Mesenchymal stem cell (in vitro differentiated cells and primary cell): ENCODE measurements at regions not wholly inside any gene's neighbourhood (a gene's known extent, or its start where the extent isn't known, plus 50 kb on each side); places are given as distances from the start of the nearest gene placed in this dataset.

Source experiments
- DNase-seq: peaks from one replicate; pipeline ENCODE4 v3.0.0-alpha.2; 2013
- H2AFZ ChIP-seq: one replicate; pipeline ENCODE4 v1.6.1; 2013; ENCODE audit warnings: low read depth, mild to moderate bottlenecking, control low read depth, inconsistent platforms, low read length, moderate library complexity
- H2AK5ac ChIP-seq: 2 replicates; pipeline ENCODE4 v1.6.1; 2013; ENCODE audit warnings: low read length, moderate library complexity, mild to moderate bottlenecking, inconsistent platforms; ENCODE audit not compliant: severe bottlenecking
- H2BK120ac ChIP-seq: one replicate; pipeline ENCODE4 v1.6.1; 2013; ENCODE audit warnings: low read depth, mild to moderate bottlenecking, inconsistent platforms, low read length, moderate library complexity
- H2BK12ac ChIP-seq, 2 experiments: one replicate each; pipeline ENCODE4 v1.6.1; 2013; ENCODE audit warnings: inconsistent platforms in 2 of 2, low read length in 2 of 2, mild to moderate bottlenecking in 2 of 2, moderate library complexity in 2 of 2, control low read depth in 1 of 2
- H2BK15ac ChIP-seq: one replicate; pipeline ENCODE4 v1.6.1; 2013; ENCODE audit warnings: mild to moderate bottlenecking, low read depth, inconsistent platforms; ENCODE audit not compliant: poor library complexity, severe bottlenecking
- H2BK5ac ChIP-seq: 2 replicates; pipeline ENCODE4 v1.6.1; 2013; ENCODE audit warnings: low read depth, mild to moderate bottlenecking, low read length, control low read depth, inconsistent platforms; ENCODE audit not compliant: poor library complexity, severe bottlenecking
- H3K14ac ChIP-seq, 2 experiments: one replicate each; pipeline ENCODE4 v1.6.1; 2013; ENCODE audit warnings: inconsistent platforms in 2 of 2, low read length in 2 of 2, control low read depth in 1 of 2, mild to moderate bottlenecking in 1 of 2, moderate library complexity in 1 of 2
- H3K18ac ChIP-seq, 2 experiments: one replicate each; pipeline ENCODE4 v1.6.1; 2013; ENCODE audit warnings: inconsistent platforms in 2 of 2, low read length in 2 of 2, control low read depth in 1 of 2, low read depth in 1 of 2, mild to moderate bottlenecking in 1 of 2
- H3K23ac ChIP-seq, 2 experiments: one replicate each; pipeline ENCODE4 v1.6.1; 2013; ENCODE audit warnings: inconsistent platforms in 2 of 2, low read length in 2 of 2, mild to moderate bottlenecking in 2 of 2, moderate library complexity in 2 of 2, control low read depth in 1 of 2
- H3K27ac ChIP-seq: 2 replicates; pipeline ENCODE4 v1.5.1; 2013; ENCODE audit warnings: mild to moderate bottlenecking, moderate library complexity, low read length, control low read depth, inconsistent platforms; ENCODE audit not compliant: poor library complexity, severe bottlenecking
- H3K27me3 ChIP-seq, 2 experiments: 2 replicates each; pipeline versions ENCODE4 v1.6.1 to v1.7.0; 2013; ENCODE audit warnings: low read length in 2 of 2, mild to moderate bottlenecking in 2 of 2, moderate library complexity in 2 of 2, control low read depth in 1 of 2, inconsistent platforms in 1 of 2; ENCODE audit not compliant: control insufficient read depth in 1 of 2, insufficient read depth in 1 of 2
- H3K36me3 ChIP-seq, 2 experiments: 2 replicates each; pipeline versions ENCODE4 v1.6.1 to v1.7.0; 2013; ENCODE audit warnings: low read length in 2 of 2, control low read depth in 1 of 2, inconsistent platforms in 1 of 2, low read depth in 1 of 2, mild to moderate bottlenecking in 1 of 2; ENCODE audit not compliant: insufficient read depth in 2 of 2, control insufficient read depth in 1 of 2
- H3K4ac ChIP-seq, 2 experiments: one replicate each; pipeline ENCODE4 v1.6.1; 2013; ENCODE audit warnings: inconsistent platforms in 2 of 2, low read length in 2 of 2, mild to moderate bottlenecking in 2 of 2, moderate library complexity in 2 of 2, control low read depth in 1 of 2, low read depth in 1 of 2
- H3K4me1 ChIP-seq: 2 replicates; pipeline ENCODE4 v1.6.1; 2013; ENCODE audit warnings: low read depth, low read length, control low read depth; ENCODE audit not compliant: control insufficient read depth, insufficient read depth
- H3K4me2 ChIP-seq: 2 replicates; pipeline ENCODE4 v1.6.1; 2013; ENCODE audit warnings: low read length, mild to moderate bottlenecking, inconsistent platforms; ENCODE audit not compliant: poor library complexity, severe bottlenecking
- H3K4me3 ChIP-seq, 2 experiments: 2 replicates each; pipeline versions ENCODE4 v1.5.1 to v1.7.0; 2013; ENCODE audit warnings: low read length in 2 of 2, mild to moderate bottlenecking in 2 of 2, control low read depth in 1 of 2, low read depth in 1 of 2; ENCODE audit not compliant: insufficient read depth in 1 of 2
- H3K79me1 ChIP-seq: replicated peaks from 2 replicates; pipeline ENCODE4 v1.6.1; 2013; ENCODE audit warnings: mild to moderate bottlenecking, control low read depth, low read length, inconsistent platforms; ENCODE audit not compliant: poor library complexity, severe bottlenecking
- H3K9ac ChIP-seq: 2 replicates; pipeline ENCODE4 v1.7.0; 2013; ENCODE audit warnings: mild to moderate bottlenecking, low read length, moderate library complexity
- H3K9me3 ChIP-seq: 2 replicates; pipeline ENCODE4 v1.7.0; 2013; ENCODE audit warnings: mild to moderate bottlenecking, low read length; ENCODE audit not compliant: control insufficient read depth
- H4K8ac ChIP-seq: one replicate; pipeline ENCODE4 v1.6.1; 2013; ENCODE audit warnings: inconsistent platforms, mild to moderate bottlenecking, low read length, moderate library complexity
- H4K91ac ChIP-seq: one replicate; pipeline ENCODE4 v1.6.1; 2013; ENCODE audit warnings: mild to moderate bottlenecking, low read length, inconsistent platforms
- WGBS: methylation state at CpG from one replicate; pipeline ENCODE4 v1.1.7; 2013; ENCODE audit warnings: mixed read lengths; 5-methylcytosine and 5-hydroxymethylcytosine counted together

- Histone ChIP-seq H3K18ac (no peak overlapping the region), H3K36me3 (no peaks in the 10 kb centered on the region), H3K23ac (no peak overlapping the region), H3K4ac (no peak overlapping the region), H3K27me3 (no peaks in the 10 kb centered on the region), H2AFZ (no peak overlapping the region), H3K4me3 (no peak overlapping the region), H2BK5ac (no peak overlapping the region), H3K79me1 (no peaks in the 10 kb centered on the region), H2AK5ac (no peak overlapping the region), H2BK15ac (no peak overlapping the region), H4K91ac (no peak overlapping the region), H2BK120ac (no peak overlapping the region), H3K4me1 (no peaks in the 10 kb centered on the region), H3K27ac (no peak overlapping the region), H4K8ac (no peak overlapping the region), H3K9me3 (no peaks in the 10 kb centered on the region), H3K4me2 (no peak overlapping the region), H3K14ac (no peak overlapping the region), H2BK12ac (no peak overlapping the region), H3K9ac (no peak overlapping the region)
- 67% methylated on average over 5 of the region's 6 CpGs for WGBS
- no peak for DNase-seq
Measured at GRCh38 chr4:157674699-157675098, 454.2 kb downstream of the GRIA2 start.

DNA sequence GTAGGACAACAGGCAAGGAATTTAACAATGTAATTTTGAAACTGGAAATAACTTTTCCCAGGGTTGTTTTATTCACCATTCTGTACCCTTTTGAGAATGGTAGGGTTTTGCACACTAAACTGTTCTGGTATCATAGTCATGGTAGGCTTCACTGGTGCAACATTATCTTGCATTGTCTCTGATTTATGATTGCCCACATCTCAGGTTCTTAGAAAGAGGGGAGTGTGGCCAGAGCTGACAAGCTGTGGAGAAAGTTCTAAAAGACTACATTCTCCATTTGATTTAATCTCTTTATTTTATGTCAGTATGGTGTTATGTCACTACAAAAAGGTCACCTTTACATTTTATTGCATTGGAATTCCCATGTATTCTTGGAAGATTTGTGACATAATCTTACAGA, 447.3 kb downstream of the GRIA2 start:
- Histone ChIP-seq H3K4me1 (no peaks in the 10 kb centered on the region), H3K27me3 (no peaks in the 10 kb centered on the region), H3K9me3 (no peaks in the 10 kb centered on the region)

DNA sequence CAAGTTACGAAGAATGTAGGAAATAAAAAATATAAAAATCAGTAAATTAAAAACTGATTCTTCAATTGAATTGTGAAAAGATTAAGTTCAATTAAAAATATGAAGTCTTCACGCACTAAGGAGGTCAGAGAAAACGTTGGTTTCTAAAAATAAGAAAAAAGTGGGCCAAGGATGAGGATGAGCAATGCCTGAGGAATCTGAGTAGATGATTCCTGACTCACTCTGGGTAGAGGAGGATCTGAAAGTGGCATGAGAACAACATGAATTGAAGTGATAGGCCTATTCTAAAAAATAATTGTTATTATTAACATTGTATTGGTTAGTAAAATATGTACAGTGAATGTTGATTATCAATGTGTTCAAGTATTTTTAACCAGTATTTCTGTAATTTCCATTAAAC, 444.2 kb downstream of the GRIA2 start:
- H2BK5ac ChIP-seq = no peak overlapping the region
- no peak overlapping the region for H2BK12ac ChIP-seq
- no peak overlapping the region for H2AK5ac ChIP-seq
- peak; percentile 34 for DNase-seq
- H3K23ac ChIP-seq = no peak overlapping the region
- H3K36me3 ChIP-seq = no peaks in the 10 kb centered on the region
- H3K4me3 ChIP-seq = no peak overlapping the region
- WGBS = 21% methylated on average over 2 of the region's 3 CpGs
- H4K8ac ChIP-seq = no peak overlapping the region
- H3K4ac ChIP-seq = no peak overlapping the region
- no peak overlapping the region for H3K18ac ChIP-seq
- H2BK120ac ChIP-seq = no peak overlapping the region
- H2AFZ ChIP-seq = no peak overlapping the region
- no peaks in the 10 kb centered on the region for H3K4me1 ChIP-seq
- no peak overlapping the region for H3K14ac ChIP-seq
- no peak overlapping the region for H2BK15ac ChIP-seq
- no peak overlapping the region for H4K91ac ChIP-seq
- no peaks in the 10 kb centered on the region for H3K79me1 ChIP-seq
- no peak overlapping the region for H3K4me2 ChIP-seq
- no peak overlapping the region for H3K9ac ChIP-seq
- H3K27me3 ChIP-seq = no peaks in the 10 kb centered on the region
- H3K27ac ChIP-seq = no peak overlapping the region
- H3K9me3 ChIP-seq = no peaks in the 10 kb centered on the region

More for the DNA sequence above, 447.3 kb downstream of the GRIA2 start:
- Histone ChIP-seq H3K4ac (no peak overlapping the region), H2BK5ac (no peak overlapping the region), H2BK12ac (no peak overlapping the region), H3K4me3 (no peak overlapping the region), H4K91ac (no peak overlapping the region), H3K23ac (no peak overlapping the region), H2BK15ac (no peak overlapping the region), H3K18ac (no peak overlapping the region), H2AFZ (no peak overlapping the region), H3K79me1 (no peaks in the 10 kb centered on the region), H2BK120ac (no peak overlapping the region), H3K14ac (no peak overlapping the region), H3K36me3 (no peaks in the 10 kb centered on the region), H3K9ac (no peak overlapping the region), H3K4me2 (no peak overlapping the region), H4K8ac (no peak overlapping the region), H2AK5ac (no peak overlapping the region), H3K27ac (no peak overlapping the region)
- no peak for DNase-seq

GRCh38 chr4:157655096-157655809, 434.7 kb downstream of the GRIA2 start:
- Histone ChIP-seq H3K9me3 (no peaks in the 10 kb centered on the region), H3K4me3 (no peak overlapping the region), H3K4me2 (no peak overlapping the region), H3K4ac (no peak overlapping the region), H3K4me1 (no peaks in the 10 kb centered on the region), H3K18ac (no peak overlapping the region), H3K79me1 (no peaks in the 10 kb centered on the region), H3K36me3 (no peaks in the 10 kb centered on the region), H3K9ac (no peak overlapping the region), H2AK5ac (no peak overlapping the region), H2BK15ac (no peak overlapping the region), H3K14ac (no peak overlapping the region), H2BK120ac (no peak overlapping the region), H2BK5ac (no peak overlapping the region), H3K27me3 (no peaks in the 10 kb centered on the region), H3K27ac (no peak overlapping the region), H3K23ac (no peak overlapping the region), H4K91ac (no peak overlapping the region), H2AFZ (no peak overlapping the region), H2BK12ac (no peak overlapping the region), H4K8ac (no peak overlapping the region)
- DNase-seq = no peak
- WGBS = 93% methylated on average over 3 of the region's 6 CpGs
